ENCODE measurements at regions not wholly inside any gene's neighbourhood (a gene's known extent, or its start where the extent isn't known, plus 50 kb on each side); places are given as distances from the start of the nearest gene placed in this dataset.

DNA sequence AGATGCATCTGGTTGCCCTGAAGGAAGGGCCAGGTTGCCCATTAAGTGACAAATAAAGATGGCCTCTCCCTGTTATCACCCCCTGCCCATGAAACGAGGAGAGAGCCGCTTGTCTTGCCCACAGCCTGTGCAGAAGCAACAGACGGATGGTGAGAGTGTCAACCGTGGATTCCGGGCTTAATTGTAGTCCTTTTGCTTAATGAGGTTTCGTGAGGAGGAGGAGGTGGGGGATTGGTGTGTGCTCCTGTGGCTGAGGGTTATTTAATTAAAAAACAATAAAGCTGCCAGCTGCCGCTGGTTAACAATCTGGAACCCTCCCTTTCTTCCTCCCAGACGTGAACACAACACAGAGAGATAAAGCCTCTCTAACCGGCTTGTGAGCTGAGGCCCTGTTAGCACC is 188.0 kb upstream of the PARD3B start:
- TF ChIP-seq, protein P1, sequence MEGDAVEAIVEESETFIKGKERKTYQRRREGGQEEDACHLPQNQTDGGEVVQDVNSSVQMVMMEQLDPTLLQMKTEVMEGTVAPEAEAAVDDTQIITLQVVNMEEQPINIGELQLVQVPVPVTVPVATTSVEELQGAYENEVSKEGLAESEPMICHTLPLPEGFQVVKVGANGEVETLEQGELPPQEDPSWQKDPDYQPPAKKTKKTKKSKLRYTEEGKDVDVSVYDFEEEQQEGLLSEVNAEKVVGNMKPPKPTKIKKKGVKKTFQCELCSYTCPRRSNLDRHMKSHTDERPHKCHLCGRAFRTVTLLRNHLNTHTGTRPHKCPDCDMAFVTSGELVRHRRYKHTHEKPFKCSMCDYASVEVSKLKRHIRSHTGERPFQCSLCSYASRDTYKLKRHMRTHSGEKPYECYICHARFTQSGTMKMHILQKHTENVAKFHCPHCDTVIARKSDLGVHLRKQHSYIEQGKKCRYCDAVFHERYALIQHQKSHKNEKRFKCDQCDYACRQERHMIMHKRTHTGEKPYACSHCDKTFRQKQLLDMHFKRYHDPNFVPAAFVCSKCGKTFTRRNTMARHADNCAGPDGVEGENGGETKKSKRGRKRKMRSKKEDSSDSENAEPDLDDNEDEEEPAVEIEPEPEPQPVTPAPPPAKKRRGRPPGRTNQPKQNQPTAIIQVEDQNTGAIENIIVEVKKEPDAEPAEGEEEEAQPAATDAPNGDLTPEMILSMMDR (IDR thresholded peaks at IDR 0.05): no peak
- TF ChIP-seq POLR2A (IDR thresholded peaks at IDR 0.05): no peak
